GM19043 (cell line): ENCODE measurements at regions not wholly inside any gene's neighbourhood (a gene's known extent, or its start where the extent isn't known, plus 50 kb on each side); places are given as distances from the start of the nearest gene placed in this dataset.
"Not testable (repeated sequence)": the region's sequence is repeated elsewhere in the genome, so short reads cannot be mapped to it uniquely, and the experiment has no call there.

Source experiments
- ATAC-seq: cut with Tn5 transposase; IDR thresholded peaks from one replicate; pipeline ENCODE4 v1.9.1; 2021; ENCODE audit warnings: low read depth; ENCODE audit not compliant: unreplicated experiment

- peak; percentile 64 for ATAC-seq
These were observed 348.7 kb upstream of the GALNT5 start for GRCh38 chr2:156908825-156909224.

- no peak for ATAC-seq
These were observed 347.5 kb upstream of the GALNT5 start for GRCh38 chr2:156909983-156910382.

- no peak for ATAC-seq
These were observed 342.2 kb upstream of the GALNT5 start for GRCh38 chr2:156915332-156915731.

GRCh38 chr2:156918410-156918809 is 339.1 kb upstream of the GALNT5 start:
- no peak for ATAC-seq

GRCh38 chr2:156930423-156930822 is 327.1 kb upstream of the GALNT5 start:
- ATAC-seq: no peak

GRCh38 chr2:156933645-156934225 is 323.8 kb upstream of the GALNT5 start:
- ATAC-seq: no peak

- no peak for ATAC-seq
These were observed 321.9 kb upstream of the GALNT5 start for GRCh38 chr2:156935616-156936015.

GRCh38 chr2:156937430-156937829 is 320.1 kb upstream of the GALNT5 start:
- no peak for ATAC-seq

- no peak for ATAC-seq
These were observed 312.6 kb upstream of the GALNT5 start for GRCh38 chr2:156944871-156945270.

- no peak for ATAC-seq
These were observed 310.2 kb upstream of the GALNT5 start for GRCh38 chr2:156947261-156947660.

- ATAC-seq: no peak
These were observed 301.8 kb upstream of the GALNT5 start for GRCh38 chr2:156955701-156956100.

GRCh38 chr2:156956161-156956560 is 301.3 kb upstream of the GALNT5 start:
- ATAC-seq: no peak

GRCh38 chr2:156958374-156958773 is 299.1 kb upstream of the GALNT5 start:
- ATAC-seq: no peak

- no peak for ATAC-seq
These were observed 298.0 kb upstream of the GALNT5 start for GRCh38 chr2:156959481-156959880.

- no peak for ATAC-seq
These were observed 274.9 kb upstream of the GALNT5 start for GRCh38 chr2:156982615-156983014.

GRCh38 chr2:156986339-156986988 is 271.0 kb upstream of the GALNT5 start:
- no peak for ATAC-seq

GRCh38 chr2:156999661-157000060 is 257.8 kb upstream of the GALNT5 start:
- ATAC-seq: no peak

GRCh38 chr2:157004789-157005188 is 252.7 kb upstream of the GALNT5 start:
- no peak for ATAC-seq

- ATAC-seq: no peak
These were observed 242.4 kb upstream of the GALNT5 start for GRCh38 chr2:157015015-157015575.

GRCh38 chr2:157023264-157023663 is 234.2 kb upstream of the GALNT5 start:
- ATAC-seq: not testable (repeated sequence)

GRCh38 chr2:157024129-157024528 is 233.4 kb upstream of the GALNT5 start:
- ATAC-seq: no peak

- no peak for ATAC-seq
These were observed 225.5 kb upstream of the GALNT5 start for GRCh38 chr2:157032017-157032416.
